HepG2 (cell line): ENCODE measurements at regions not wholly inside any gene's neighbourhood (a gene's known extent, or its start where the extent isn't known, plus 50 kb on each side); places are given as distances from the start of the nearest gene placed in this dataset.

Experiments
- ATAC-seq: fragments of 200-7000 bp; cut with Tn5 transposase; 3 replicates; pipeline ENCODE4 v1.9.1; 2020; ENCODE audit warnings: mild to moderate bottlenecking, moderate library complexity
- BruUV-seq: library from RNA; stranded (reverse); fragments of 400-500 nt; replicated peaks from 2 replicates; lab custom pipeline; 2021; lab: Mats Ljungman, UMichigan
- CTCF ChIA-PET: fragments of 300-600 bp; formaldehyde crosslinking; extraction: SDS; loops from one replicate; lab custom pipeline; 2021; ENCODE audit warnings: low total read pairs, inconsistent platforms, low intra/inter-chr PET ratio; lab: Yijun Ruan, JAX
- POLR2A ChIA-PET: fragments of 350-600 bp; sonication (Branson Sonifier 250); formaldehyde crosslinking; loops from one replicate; lab custom pipeline; 2020; ENCODE audit warnings: antibody characterized with exemption, inconsistent platforms; lab: Yijun Ruan, JAX
- DNase-seq: peaks from one replicate; pipeline ENCODE4 v3.0.0-alpha.2; 2015; ENCODE audit warnings: low spot score
- FAIRE-seq: peaks from 3 replicates; lab custom pipeline; 2011; peaks lifted over from hg19 to GRCh38; lab: Jason Lieb, UNC
- H2AFZ ChIP-seq: one replicate; pipeline ENCODE4 v1.6.1; 2011; ENCODE audit warnings: low read length, inconsistent platforms
- H3K27ac ChIP-seq: fragments of 300-600 bp; 3 replicates; pipeline ENCODE4 v1.8.0; 2011; ENCODE audit warnings: mixed run types, mild to moderate bottlenecking, mixed read lengths, low read length, inconsistent platforms; ENCODE audit not compliant: insufficient read depth; ENCODE audit errors: extremely low read length
- H3K27me3 ChIP-seq, 2 experiments: fragments of 200-600 bp in 1 of 2; 2 replicates in 1 of 2; 3 replicates in 1 of 2; pipeline versions ENCODE4 v1.6.0 to v1.8.0; 2011; ENCODE audit warnings: low read length in 2 of 2, mild to moderate bottlenecking in 2 of 2, moderate library complexity in 2 of 2, inconsistent platforms in 1 of 2; ENCODE audit not compliant: insufficient read depth in 2 of 2, control insufficient read depth in 1 of 2
- H3K36me3 ChIP-seq, 2 experiments: fragments of 200-600 bp in 1 of 2; replicated peaks in 1 of 2; 2 replicates in 1 of 2; 3 replicates in 1 of 2; pipeline versions ENCODE4 v1.5.1 to v1.8.0; 2011; ENCODE audit warnings: low read length in 2 of 2, inconsistent platforms in 1 of 2; ENCODE audit not compliant: insufficient read depth in 2 of 2, control insufficient read depth in 1 of 2
- H3K4me1 ChIP-seq: 2 replicates; pipeline ENCODE4 v1.5.1; 2012; ENCODE audit warnings: low read length, inconsistent platforms; ENCODE audit not compliant: insufficient read depth
- H3K4me2 ChIP-seq: 2 replicates; pipeline ENCODE4 v1.6.0; 2011; ENCODE audit warnings: low read depth, low read length, inconsistent platforms
- H3K4me3 ChIP-seq, 3 experiments: fragments of 200-600 bp in 1 of 3; sonication (generic), shearing (Covaris generic) in 1 of 3; replicated peaks in 1 of 3; 2 replicates each; pipeline ENCODE4 v1.5.1; 2011 to 2016; ENCODE audit warnings: low read length in 3 of 3, inconsistent platforms in 2 of 3, low read depth in 2 of 3, mild to moderate bottlenecking in 2 of 3, control low read depth in 1 of 3, mixed read lengths in 1 of 3; ENCODE audit not compliant: insufficient read depth in 1 of 3
- H3K79me2 ChIP-seq: one replicate; pipeline ENCODE4 v1.6.1; 2011; ENCODE audit warnings: low read length, inconsistent platforms; ENCODE audit not compliant: insufficient read depth
- H3K9ac ChIP-seq: 2 replicates; pipeline ENCODE4 v1.6.0; 2011; ENCODE audit warnings: mild to moderate bottlenecking, low read depth, low read length, inconsistent platforms; ENCODE audit not compliant: insufficient read depth
- H3K9me3 ChIP-seq: 2 replicates; pipeline ENCODE4 v1.5.1; 2012; ENCODE audit warnings: mild to moderate bottlenecking, low read length
- H4K20me1 ChIP-seq: 2 replicates; pipeline ENCODE4 v1.6.0; 2011; ENCODE audit warnings: inconsistent platforms, mild to moderate bottlenecking, low read length, moderate library complexity; ENCODE audit not compliant: insufficient read depth
- CEBPB ChIP-seq: IDR thresholded peaks from 2 replicates; pipeline ENCODE4 v1.6.1; 2011; ENCODE audit warnings: low read depth, low read length, improper control_type of control experiment, borderline replicate concordance
- KDM1A ChIP-seq: IDR thresholded peaks from 2 replicates; pipeline ENCODE4 v1.6.1; 2016; ENCODE audit warnings: missing compliant biosample characterization
- KDM5A ChIP-seq: fragments of 200-600 bp; sonication (generic); IDR thresholded peaks from 2 replicates; pipeline ENCODE4 v1.7.0; 2018; ENCODE audit warnings: antibody characterized with exemption, mild to moderate bottlenecking, low read length, borderline replicate concordance
- NRL ChIP-seq: sonication (generic); formaldehyde crosslinking; IDR thresholded peaks from 2 replicates; pipeline ENCODE4 v1.5.0; 2020; ENCODE audit warnings: missing genetic modification reagents, mild to moderate bottlenecking, moderate library complexity, borderline replicate concordance
- PAWR ChIP-seq: sonication (generic); formaldehyde crosslinking; IDR thresholded peaks from 2 replicates; pipeline ENCODE4 v1.4.0; 2020; ENCODE audit warnings: missing genetic modification reagents, mild to moderate bottlenecking, borderline replicate concordance
- PCBP1 ChIP-seq: fragments of 200-400 bp; formaldehyde crosslinking; IDR thresholded peaks from 2 replicates; pipeline ENCODE4 v1.6.1; 2017; ENCODE audit warnings: mild to moderate bottlenecking, low read depth, low read length, borderline replicate concordance
- PHF20 ChIP-seq: sonication (generic); formaldehyde crosslinking; IDR thresholded peaks from 2 replicates; pipeline ENCODE4 v1.5.0; 2020; ENCODE audit warnings: mild to moderate bottlenecking, missing genetic modification reagents
- RAD51 ChIP-seq: fragments of 450-650 bp; IDR thresholded peaks from 2 replicates; pipeline ENCODE4 v1.6.1; 2016; ENCODE audit warnings: borderline replicate concordance
- SATB2 ChIP-seq: sonication (generic); formaldehyde crosslinking; IDR thresholded peaks from 2 replicates; pipeline ENCODE4 v1.5.0; 2020; ENCODE audit warnings: missing genetic modification reagents
- YEATS2 ChIP-seq: sonication (generic); formaldehyde crosslinking; IDR thresholded peaks from 2 replicates; pipeline ENCODE4 v1.4.0; 2020; ENCODE audit warnings: missing genetic modification reagents, borderline replicate concordance
- ZMYM4 ChIP-seq: sonication (generic); formaldehyde crosslinking; IDR thresholded peaks from 2 replicates; pipeline ENCODE4 v1.8.1; 2023; ENCODE audit warnings: mild to moderate bottlenecking, missing genetic modification reagents
- ZNF746 ChIP-seq: sonication (generic); formaldehyde crosslinking; IDR thresholded peaks from 2 replicates; pipeline ENCODE4 v1.8.0; 2022; ENCODE audit warnings: mild to moderate bottlenecking, missing genetic modification reagents
- WGBS: methylation state at CpG from one replicate; pipeline ENCODE4 v1.1.6; 2017; ENCODE audit warnings: low lambda C conversion rate; 5-methylcytosine and 5-hydroxymethylcytosine counted together
- in situ Hi-C: cut with HindIII; loops from 2 replicates; pipeline ENCODE4 v1.10.0; 2017; ENCODE audit warnings: low pct_unique_long_range_greater_than_20kb; ENCODE audit not compliant: extremely low pct_ligation_motif_present
- intact Hi-C: fragments of 100-400 bp; cut with micrococcal nuclease; formaldehyde crosslinking; loops from one replicate; pipeline ENCODE4 v1.10.0; 2022; ENCODE audit not compliant: unreplicated experiment
- TF ChIP-seq, protein P1 (sequence below): sonication (generic); formaldehyde crosslinking; IDR thresholded peaks from 2 replicates; pipeline ENCODE4 v1.8.1; 2023; ENCODE audit warnings: missing genetic modification reagents, mild to moderate bottlenecking, borderline replicate concordance
- TF ChIP-seq, protein P2 (sequence below): sonication (generic); formaldehyde crosslinking; IDR thresholded peaks from 2 replicates; pipeline ENCODE4 v1.4.0; 2020; ENCODE audit warnings: low read depth, mild to moderate bottlenecking, missing genetic modification reagents
- TF ChIP-seq, protein P3 (sequence below): sonication (generic); formaldehyde crosslinking; IDR thresholded peaks from 2 replicates; pipeline ENCODE4 v1.5.1; 2020; ENCODE audit warnings: mild to moderate bottlenecking, missing genetic modification reagents, moderate library complexity
- TF ChIP-seq, protein P4 (sequence below): sonication (generic); formaldehyde crosslinking; IDR thresholded peaks from 2 replicates; pipeline ENCODE4 v1.4.0; 2020; ENCODE audit warnings: missing genetic modification reagents

DNA sequence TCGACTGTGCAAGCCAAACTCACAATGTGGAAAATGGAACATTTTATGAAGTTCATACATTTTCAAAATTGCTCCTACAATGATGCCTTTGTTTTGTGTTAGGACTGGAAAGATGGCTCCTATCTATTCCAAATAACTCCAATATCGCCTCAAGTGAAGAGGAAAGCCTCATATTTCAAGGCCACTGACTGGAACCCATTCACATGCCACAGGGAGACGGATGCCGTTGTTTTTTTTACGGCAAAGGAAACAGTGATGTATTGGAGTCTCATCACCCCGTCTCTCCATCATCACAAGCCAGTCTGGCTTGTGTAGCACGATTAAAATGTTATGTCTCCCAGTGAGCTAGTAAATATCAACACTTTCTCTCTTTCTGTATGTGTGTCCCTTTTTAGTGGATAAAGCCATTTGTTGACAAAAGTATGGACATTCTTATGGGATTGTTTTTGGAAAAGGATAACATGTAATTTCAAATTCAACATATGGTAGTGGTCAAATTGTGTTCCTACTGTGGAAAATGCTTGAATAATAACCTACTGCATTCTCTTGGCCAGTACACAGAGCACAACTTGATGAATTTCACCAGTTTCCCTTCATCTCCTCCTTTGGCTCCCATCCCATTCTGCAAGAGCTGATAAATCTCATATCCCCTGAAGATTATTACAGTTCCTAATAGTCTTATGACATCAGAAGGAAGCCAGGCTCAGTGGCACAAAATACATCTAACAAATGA is 109.5 kb upstream of the PITRM1 start:
- Histone ChIP-seq H3K4me3 (no peak overlapping the region), H3K27me3 (peaks cover 5 to 23% of the 10 kb centered on the region in 2 experiments; a peak in 3 of 5 replicates), H3K4me2 (no peak overlapping the region), H3K4me1 (no peaks in the 10 kb centered on the region), H3K9ac (no peak overlapping the region), H3K36me3 (no peaks in the 10 kb centered on the region), H4K20me1 (no peaks in the 10 kb centered on the region), H2AFZ (no peak overlapping the region), H3K9me3 (no peaks in the 10 kb centered on the region), H3K79me2 (no peaks in the 10 kb centered on the region), H3K27ac (no peak overlapping the region)
- ChIA-PET POLR2A (no interaction called here), CTCF (no interaction called here)
- in situ Hi-C loops, result no loop called here
- intact Hi-C loops, result no loop called here
- no TSS peak for BruUV-seq
- ATAC-seq (no peak), DNase-seq (no peak), FAIRE-seq (no peak)
- TF ChIP-seq KDM5A, result no peak
- no peak for TF ChIP-seq YEATS2 (CRISPR knock-in tag)
- no peak for TF ChIP-seq NRL (CRISPR knock-in tag)
- TF ChIP-seq PCBP1, result no peak
- no peak for TF ChIP-seq PAWR (CRISPR knock-in tag)
- TF ChIP-seq, protein P1, sequence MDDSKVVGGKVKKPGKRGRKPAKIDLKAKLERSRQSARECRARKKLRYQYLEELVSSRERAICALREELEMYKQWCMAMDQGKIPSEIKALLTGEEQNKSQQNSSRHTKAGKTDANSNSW (CRISPR knock-in tag), result no peak
- TF ChIP-seq ZNF746 (CRISPR knock-in tag), result no peak
- no peak for TF ChIP-seq RAD51
- TF ChIP-seq KDM1A (CRISPR knock-in tag), result no peak
- TF ChIP-seq CEBPB, result no peak
- TF ChIP-seq, protein P2, sequence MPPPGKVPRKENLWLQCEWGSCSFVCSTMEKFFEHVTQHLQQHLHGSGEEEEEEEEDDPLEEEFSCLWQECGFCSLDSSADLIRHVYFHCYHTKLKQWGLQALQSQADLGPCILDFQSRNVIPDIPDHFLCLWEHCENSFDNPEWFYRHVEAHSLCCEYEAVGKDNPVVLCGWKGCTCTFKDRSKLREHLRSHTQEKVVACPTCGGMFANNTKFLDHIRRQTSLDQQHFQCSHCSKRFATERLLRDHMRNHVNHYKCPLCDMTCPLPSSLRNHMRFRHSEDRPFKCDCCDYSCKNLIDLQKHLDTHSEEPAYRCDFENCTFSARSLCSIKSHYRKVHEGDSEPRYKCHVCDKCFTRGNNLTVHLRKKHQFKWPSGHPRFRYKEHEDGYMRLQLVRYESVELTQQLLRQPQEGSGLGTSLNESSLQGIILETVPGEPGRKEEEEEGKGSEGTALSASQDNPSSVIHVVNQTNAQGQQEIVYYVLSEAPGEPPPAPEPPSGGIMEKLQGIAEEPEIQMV (CRISPR knock-in tag), result no peak
- no peak for TF ChIP-seq PHF20 (CRISPR knock-in tag)
- TF ChIP-seq, protein P3, sequence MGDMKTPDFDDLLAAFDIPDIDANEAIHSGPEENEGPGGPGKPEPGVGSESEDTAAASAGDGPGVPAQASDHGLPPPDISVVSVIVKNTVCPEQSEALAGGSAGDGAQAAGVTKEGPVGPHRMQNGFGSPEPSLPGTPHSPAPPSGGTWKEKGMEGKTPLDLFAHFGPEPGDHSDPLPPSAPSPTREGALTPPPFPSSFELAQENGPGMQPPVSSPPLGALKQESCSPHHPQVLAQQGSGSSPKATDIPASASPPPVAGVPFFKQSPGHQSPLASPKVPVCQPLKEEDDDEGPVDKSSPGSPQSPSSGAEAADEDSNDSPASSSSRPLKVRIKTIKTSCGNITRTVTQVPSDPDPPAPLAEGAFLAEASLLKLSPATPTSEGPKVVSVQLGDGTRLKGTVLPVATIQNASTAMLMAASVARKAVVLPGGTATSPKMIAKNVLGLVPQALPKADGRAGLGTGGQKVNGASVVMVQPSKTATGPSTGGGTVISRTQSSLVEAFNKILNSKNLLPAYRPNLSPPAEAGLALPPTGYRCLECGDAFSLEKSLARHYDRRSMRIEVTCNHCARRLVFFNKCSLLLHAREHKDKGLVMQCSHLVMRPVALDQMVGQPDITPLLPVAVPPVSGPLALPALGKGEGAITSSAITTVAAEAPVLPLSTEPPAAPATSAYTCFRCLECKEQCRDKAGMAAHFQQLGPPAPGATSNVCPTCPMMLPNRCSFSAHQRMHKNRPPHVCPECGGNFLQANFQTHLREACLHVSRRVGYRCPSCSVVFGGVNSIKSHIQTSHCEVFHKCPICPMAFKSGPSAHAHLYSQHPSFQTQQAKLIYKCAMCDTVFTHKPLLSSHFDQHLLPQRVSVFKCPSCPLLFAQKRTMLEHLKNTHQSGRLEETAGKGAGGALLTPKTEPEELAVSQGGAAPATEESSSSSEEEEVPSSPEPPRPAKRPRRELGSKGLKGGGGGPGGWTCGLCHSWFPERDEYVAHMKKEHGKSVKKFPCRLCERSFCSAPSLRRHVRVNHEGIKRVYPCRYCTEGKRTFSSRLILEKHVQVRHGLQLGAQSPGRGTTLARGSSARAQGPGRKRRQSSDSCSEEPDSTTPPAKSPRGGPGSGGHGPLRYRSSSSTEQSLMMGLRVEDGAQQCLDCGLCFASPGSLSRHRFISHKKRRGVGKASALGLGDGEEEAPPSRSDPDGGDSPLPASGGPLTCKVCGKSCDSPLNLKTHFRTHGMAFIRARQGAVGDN (CRISPR knock-in tag), result no peak
- TF ChIP-seq, protein P4, sequence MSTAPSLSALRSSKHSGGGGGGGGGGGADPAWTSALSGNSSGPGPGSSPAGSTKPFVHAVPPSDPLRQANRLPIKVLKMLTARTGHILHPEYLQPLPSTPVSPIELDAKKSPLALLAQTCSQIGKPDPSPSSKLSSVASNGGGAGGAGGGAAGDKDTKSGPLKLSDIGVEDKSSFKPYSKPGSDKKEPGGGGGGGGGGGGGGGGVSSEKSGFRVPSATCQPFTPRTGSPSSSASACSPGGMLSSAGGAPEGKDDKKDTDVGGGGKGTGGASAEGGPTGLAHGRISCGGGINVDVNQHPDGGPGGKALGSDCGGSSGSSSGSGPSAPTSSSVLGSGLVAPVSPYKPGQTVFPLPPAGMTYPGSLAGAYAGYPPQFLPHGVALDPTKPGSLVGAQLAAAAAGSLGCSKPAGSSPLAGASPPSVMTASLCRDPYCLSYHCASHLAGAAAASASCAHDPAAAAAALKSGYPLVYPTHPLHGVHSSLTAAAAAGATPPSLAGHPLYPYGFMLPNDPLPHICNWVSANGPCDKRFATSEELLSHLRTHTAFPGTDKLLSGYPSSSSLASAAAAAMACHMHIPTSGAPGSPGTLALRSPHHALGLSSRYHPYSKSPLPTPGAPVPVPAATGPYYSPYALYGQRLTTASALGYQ (CRISPR knock-in tag), result no peak
- no peak for TF ChIP-seq ZMYM4 (CRISPR knock-in tag)
- no peak for TF ChIP-seq SATB2
- 3% methylated on average over 7 of the region's 7 CpGs for WGBS
